DOHH2 (cell line): ENCODE measurements at regions not wholly inside any gene's neighbourhood (a gene's known extent, or its start where the extent isn't known, plus 50 kb on each side); places are given as distances from the start of the nearest gene placed in this dataset.

Experiments used
- H3F3A ChIP-seq: fragments of 200-600 bp; sonication (generic), shearing (Covaris generic); 2 replicates; pipeline ENCODE4 v1.6.0; 2016; ENCODE audit warnings: antibody characterized with exemption, mild to moderate bottlenecking; ENCODE audit not compliant: control insufficient read depth, insufficient read depth
- H3K27ac ChIP-seq: fragments of 200-600 bp; sonication (generic); 2 replicates; pipeline ENCODE4 v1.5.1; 2014; ENCODE audit warnings: low read depth, mild to moderate bottlenecking, low read length, moderate library complexity
- H3K27me3 ChIP-seq: fragments of 200-600 bp; sonication (generic); 2 replicates; pipeline ENCODE4 v1.6.1; 2014; ENCODE audit warnings: mild to moderate bottlenecking, low read length, mixed read lengths; ENCODE audit not compliant: control insufficient read depth
- H3K36me3 ChIP-seq: fragments of 200-600 bp; sonication (generic); 2 replicates; pipeline ENCODE4 v1.6.1; 2014; ENCODE audit warnings: mild to moderate bottlenecking, low read length, moderate library complexity, mixed read lengths; ENCODE audit not compliant: control insufficient read depth
- H3K4me1 ChIP-seq: fragments of 200-600 bp; sonication (generic); 2 replicates; pipeline ENCODE4 v1.6.1; 2014; ENCODE audit warnings: mild to moderate bottlenecking, low read length, mixed read lengths; ENCODE audit not compliant: control insufficient read depth
- H3K4me2 ChIP-seq: fragments of 200-600 bp; sonication (generic); 2 replicates; pipeline ENCODE4 v1.6.0; 2014; ENCODE audit warnings: mild to moderate bottlenecking, low read length, moderate library complexity
- H3K4me3 ChIP-seq: fragments of 200-600 bp; sonication (generic); 2 replicates; pipeline ENCODE4 v1.5.1; 2014; ENCODE audit warnings: mild to moderate bottlenecking, low read length, mixed read lengths
- H3K79me2 ChIP-seq: fragments of 200-600 bp; sonication (generic); 2 replicates; pipeline ENCODE4 v1.6.1; 2014; ENCODE audit warnings: mild to moderate bottlenecking, low read length, mixed read lengths; ENCODE audit not compliant: control insufficient read depth
- H3K9me2 ChIP-seq: fragments of 200-600 bp; sonication (generic); replicated peaks from 2 replicates; pipeline ENCODE4 v1.6.1; 2014; ENCODE audit warnings: mild to moderate bottlenecking, low read length, mixed read lengths; ENCODE audit not compliant: control insufficient read depth
- H3K9me3 ChIP-seq: fragments of 200-600 bp; sonication (generic); 2 replicates; pipeline ENCODE4 v1.6.1; 2014; ENCODE audit warnings: antibody characterized with exemption, low read length, mixed read lengths; ENCODE audit not compliant: control insufficient read depth, insufficient read depth
- H4K20me1 ChIP-seq: fragments of 200-600 bp; sonication (generic); 2 replicates; pipeline ENCODE4 v1.6.0; 2014; ENCODE audit warnings: low read depth, mild to moderate bottlenecking, antibody characterized with exemption, low read length, moderate library complexity; ENCODE audit not compliant: control insufficient read depth, insufficient read depth
- CTCF ChIP-seq: fragments of 200-600 bp; sonication (generic); IDR thresholded peaks from one replicate; pipeline ENCODE4 v1.5.1; 2014; ENCODE audit warnings: antibody characterized with exemption, mild to moderate bottlenecking, low read depth, low read length; ENCODE audit not compliant: poor library complexity, severe bottlenecking
- EZH2phosphoT487 ChIP-seq: fragments of 200-600 bp; sonication (generic); IDR thresholded peaks from 2 replicates; pipeline ENCODE4 v1.6.1; 2017; ENCODE audit warnings: borderline replicate concordance, mild to moderate bottlenecking, antibody characterized with exemption, low read length, moderate library complexity, mixed read lengths

GRCh38 chr9:121596515-121596914, 54.9 kb upstream of the DAB2IP start:
- H3K9me2 ChIP-seq = no peaks in the 10 kb centered on the region
- no peaks in the 10 kb centered on the region for H3K79me2 ChIP-seq
- H3K27me3 ChIP-seq = no peaks in the 10 kb centered on the region
- no peak overlapping the region for H3K4me2 ChIP-seq
- H4K20me1 ChIP-seq = peaks cover 4% of the 10 kb centered on the region; the same call in 1 of the 2 replicates
- H3K4me3 ChIP-seq = no peak overlapping the region
- TF ChIP-seq CTCF (no peak), EZH2phosphoT487 (no peak)
- H3K27ac ChIP-seq = no peak overlapping the region
- H3K4me1 ChIP-seq = no peaks in the 10 kb centered on the region
- H3K36me3 ChIP-seq = no peaks in the 10 kb centered on the region
- no peaks in the 10 kb centered on the region for H3F3A ChIP-seq
- no peaks in the 10 kb centered on the region for H3K9me3 ChIP-seq

- Histone ChIP-seq H3K36me3 (no peaks in the 10 kb centered on the region), H3K4me2 (no peak overlapping the region), H3K27ac (no peak overlapping the region), H3K9me3 (no peaks in the 10 kb centered on the region), H3K9me2 (no peaks in the 10 kb centered on the region), H3K4me1 (no peaks in the 10 kb centered on the region), H3K79me2 (no peaks in the 10 kb centered on the region), H3K4me3 (no peak overlapping the region), H3K27me3 (no peaks in the 10 kb centered on the region), H4K20me1 (peaks cover 4% of the 10 kb centered on the region; the same call in 1 of the 2 replicates), H3F3A (no peaks in the 10 kb centered on the region)
- TF ChIP-seq EZH2phosphoT487 (no peak), CTCF (no peak)
These were observed 53.7 kb upstream of the DAB2IP start for GRCh38 chr9:121597698-121598166.

- H3K9me3 ChIP-seq = no peaks in the 10 kb centered on the region
- no peak overlapping the region for H3K4me3 ChIP-seq
- no peak for TF ChIP-seq CTCF
- TF ChIP-seq EZH2phosphoT487 = no peak
- H3K4me2 ChIP-seq = no peak overlapping the region
- no peaks in the 10 kb centered on the region for H3K9me2 ChIP-seq
- no peaks in the 10 kb centered on the region for H3K36me3 ChIP-seq
- H4K20me1 ChIP-seq = peaks cover 4% of the 10 kb centered on the region; the same call in 1 of the 2 replicates
- H3K4me1 ChIP-seq = no peaks in the 10 kb centered on the region
- no peak overlapping the region for H3K27ac ChIP-seq
- H3K79me2 ChIP-seq = no peaks in the 10 kb centered on the region
- no peaks in the 10 kb centered on the region for H3K27me3 ChIP-seq
- H3F3A ChIP-seq = no peaks in the 10 kb centered on the region
These were observed 53.1 kb upstream of the DAB2IP start for GRCh38 chr9:121598167-121598964.
